ENCODE measurements at regions not wholly inside any gene's neighbourhood (a gene's known extent, or its start where the extent isn't known, plus 50 kb on each side); places are given as distances from the start of the nearest gene placed in this dataset.

GRCh38 chr1:221241592-221241991, 362.3 kb downstream of the HLX start:
- 55% methylated on average over 2 of the region's 2 CpGs for WGBS (ENCODE audit: low lambda C conversion rate)
- Histone ChIP-seq H3K4me1 (ENCODE audit: insufficient read depth, low read length) (no peaks in the 10 kb centered on the region), H3K27me3 (ENCODE audit: control insufficient read depth in 1 of 2, insufficient read depth in 2 of 2, low read length in 2 of 2) (no peaks in the 10 kb centered on the region), H3K79me2 (ENCODE audit: insufficient read depth, low read length) (no peaks in the 10 kb centered on the region), H3K27ac (ENCODE audit: extremely low read length, insufficient read depth, low read length) (no peak overlapping the region), H3K4me2 (ENCODE audit: low read depth, low read length) (no peak overlapping the region), H2AFZ (ENCODE audit: low read length) (no peak overlapping the region), H4K20me1 (ENCODE audit: insufficient read depth, low read length) (no peaks in the 10 kb centered on the region), H3K36me3 (replicated peaks in 1 of 2; ENCODE audit: control insufficient read depth in 1 of 2, insufficient read depth in 2 of 2, low read length in 2 of 2) (no peaks in the 10 kb centered on the region), H3K9me3 (ENCODE audit: low read length) (no peaks in the 10 kb centered on the region), H3K4me3 (replicated peaks in 1 of 3; ENCODE audit: insufficient read depth in 1 of 3, low read depth in 2 of 3, low read length in 3 of 3) (no peak overlapping the region), H3K9ac (ENCODE audit: insufficient read depth, low read depth, low read length) (no peak overlapping the region)
- FAIRE-seq (no peak), ATAC-seq (no peak), DNase-seq (ENCODE audit: low spot score) (no peak)
- ChIA-PET POLR2A (no interaction called here), CTCF (ENCODE audit: low intra/inter-chr PET ratio, low total read pairs) (no interaction called here)
- TF ChIP-seq SMARCE1 (IDR thresholded peaks at IDR 0.05; ENCODE audit: borderline replicate concordance) (no peak), IRF2 (CRISPR knock-in tag; IDR thresholded peaks at IDR 0.05) (no peak), ZNF619 (CRISPR knock-in tag; IDR thresholded peaks at IDR 0.05) (no peak), DMTF1 (CRISPR knock-in tag; IDR thresholded peaks at IDR 0.05) (no peak)
- TF ChIP-seq, protein P1, sequence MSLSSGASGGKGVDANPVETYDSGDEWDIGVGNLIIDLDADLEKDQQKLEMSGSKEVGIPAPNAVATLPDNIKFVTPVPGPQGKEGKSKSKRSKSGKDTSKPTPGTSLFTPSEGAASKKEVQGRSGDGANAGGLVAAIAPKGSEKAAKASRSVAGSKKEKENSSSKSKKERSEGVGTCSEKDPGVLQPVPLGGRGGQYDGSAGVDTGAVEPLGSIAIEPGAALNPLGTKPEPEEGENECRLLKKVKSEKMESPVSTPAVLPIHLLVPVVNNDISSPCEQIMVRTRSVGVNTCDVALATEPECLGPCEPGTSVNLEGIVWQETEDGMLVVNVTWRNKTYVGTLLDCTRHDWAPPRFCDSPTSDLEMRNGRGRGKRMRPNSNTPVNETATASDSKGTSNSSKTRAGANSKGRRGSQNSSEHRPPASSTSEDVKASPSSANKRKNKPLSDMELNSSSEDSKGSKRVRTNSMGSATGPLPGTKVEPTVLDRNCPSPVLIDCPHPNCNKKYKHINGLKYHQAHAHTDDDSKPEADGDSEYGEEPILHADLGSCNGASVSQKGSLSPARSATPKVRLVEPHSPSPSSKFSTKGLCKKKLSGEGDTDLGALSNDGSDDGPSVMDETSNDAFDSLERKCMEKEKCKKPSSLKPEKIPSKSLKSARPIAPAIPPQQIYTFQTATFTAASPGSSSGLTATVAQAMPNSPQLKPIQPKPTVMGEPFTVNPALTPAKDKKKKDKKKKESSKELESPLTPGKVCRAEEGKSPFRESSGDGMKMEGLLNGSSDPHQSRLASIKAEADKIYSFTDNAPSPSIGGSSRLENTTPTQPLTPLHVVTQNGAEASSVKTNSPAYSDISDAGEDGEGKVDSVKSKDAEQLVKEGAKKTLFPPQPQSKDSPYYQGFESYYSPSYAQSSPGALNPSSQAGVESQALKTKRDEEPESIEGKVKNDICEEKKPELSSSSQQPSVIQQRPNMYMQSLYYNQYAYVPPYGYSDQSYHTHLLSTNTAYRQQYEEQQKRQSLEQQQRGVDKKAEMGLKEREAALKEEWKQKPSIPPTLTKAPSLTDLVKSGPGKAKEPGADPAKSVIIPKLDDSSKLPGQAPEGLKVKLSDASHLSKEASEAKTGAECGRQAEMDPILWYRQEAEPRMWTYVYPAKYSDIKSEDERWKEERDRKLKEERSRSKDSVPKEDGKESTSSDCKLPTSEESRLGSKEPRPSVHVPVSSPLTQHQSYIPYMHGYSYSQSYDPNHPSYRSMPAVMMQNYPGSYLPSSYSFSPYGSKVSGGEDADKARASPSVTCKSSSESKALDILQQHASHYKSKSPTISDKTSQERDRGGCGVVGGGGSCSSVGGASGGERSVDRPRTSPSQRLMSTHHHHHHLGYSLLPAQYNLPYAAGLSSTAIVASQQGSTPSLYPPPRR (CRISPR knock-in tag; IDR thresholded peaks at IDR 0.05; ENCODE audit: borderline replicate concordance) = no peak
- BruUV-seq (replicated peaks) = no TSS peak
- intact Hi-C loops (cut with micrococcal nuclease; ENCODE audit: unreplicated experiment) = no loop called here
- in situ Hi-C loops (cut with HindIII; ENCODE audit: extremely low pct_ligation_motif_present, low pct_unique_long_range_greater_than_20kb) = no loop called here

Data from HepG2 (cell line).